ENCODE measurements at regions not wholly inside any gene's neighbourhood (a gene's known extent, or its start where the extent isn't known, plus 50 kb on each side); places are given as distances from the start of the nearest gene placed in this dataset.

DNA sequence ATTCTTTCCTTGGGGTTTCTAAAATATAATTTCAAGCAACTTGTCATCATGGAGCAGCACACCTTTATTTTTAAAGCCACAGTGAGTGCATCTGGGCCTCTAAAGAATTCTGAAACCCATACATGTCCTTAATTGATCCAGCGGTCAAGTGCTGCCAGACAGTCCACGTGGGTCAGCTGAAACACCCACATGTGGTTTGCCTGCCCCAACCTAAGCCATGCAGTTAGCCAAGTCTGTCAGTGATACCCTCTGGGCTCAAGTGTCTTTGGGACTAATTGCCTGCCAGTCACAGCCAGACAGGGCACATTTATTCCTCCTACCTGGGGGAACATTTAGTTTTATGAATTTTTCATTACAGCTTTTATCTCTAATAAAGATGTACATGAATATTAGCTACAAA lies 291.4 kb upstream of the SLC30A5 start:
- ChIA-PET CTCF (interaction anchor here (1.6 kb wide), 1 partner anchor 11 kb away, joined by 4 read pairs; no protein-coding TSS in a partner anchor), POLR2A (no interaction called here)
- no peaks in the 10 kb centered on the region for H3K27me3 ChIP-seq (ENCODE audit: control insufficient read depth, insufficient read depth, low read length)
- H3K4me3 ChIP-seq (ENCODE audit: low read depth, low read length), result no peak overlapping the region
- no peak for DNase-seq (ENCODE audit: low read depth)
- TF ChIP-seq, protein P1, sequence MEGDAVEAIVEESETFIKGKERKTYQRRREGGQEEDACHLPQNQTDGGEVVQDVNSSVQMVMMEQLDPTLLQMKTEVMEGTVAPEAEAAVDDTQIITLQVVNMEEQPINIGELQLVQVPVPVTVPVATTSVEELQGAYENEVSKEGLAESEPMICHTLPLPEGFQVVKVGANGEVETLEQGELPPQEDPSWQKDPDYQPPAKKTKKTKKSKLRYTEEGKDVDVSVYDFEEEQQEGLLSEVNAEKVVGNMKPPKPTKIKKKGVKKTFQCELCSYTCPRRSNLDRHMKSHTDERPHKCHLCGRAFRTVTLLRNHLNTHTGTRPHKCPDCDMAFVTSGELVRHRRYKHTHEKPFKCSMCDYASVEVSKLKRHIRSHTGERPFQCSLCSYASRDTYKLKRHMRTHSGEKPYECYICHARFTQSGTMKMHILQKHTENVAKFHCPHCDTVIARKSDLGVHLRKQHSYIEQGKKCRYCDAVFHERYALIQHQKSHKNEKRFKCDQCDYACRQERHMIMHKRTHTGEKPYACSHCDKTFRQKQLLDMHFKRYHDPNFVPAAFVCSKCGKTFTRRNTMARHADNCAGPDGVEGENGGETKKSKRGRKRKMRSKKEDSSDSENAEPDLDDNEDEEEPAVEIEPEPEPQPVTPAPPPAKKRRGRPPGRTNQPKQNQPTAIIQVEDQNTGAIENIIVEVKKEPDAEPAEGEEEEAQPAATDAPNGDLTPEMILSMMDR (IDR thresholded peaks at IDR 0.05; ENCODE audit: insufficient read depth, low read depth, low read length), result no peak
- no peaks in the 10 kb centered on the region for H3K36me3 ChIP-seq (ENCODE audit: control insufficient read depth, insufficient read depth, low read length)

DNA sequence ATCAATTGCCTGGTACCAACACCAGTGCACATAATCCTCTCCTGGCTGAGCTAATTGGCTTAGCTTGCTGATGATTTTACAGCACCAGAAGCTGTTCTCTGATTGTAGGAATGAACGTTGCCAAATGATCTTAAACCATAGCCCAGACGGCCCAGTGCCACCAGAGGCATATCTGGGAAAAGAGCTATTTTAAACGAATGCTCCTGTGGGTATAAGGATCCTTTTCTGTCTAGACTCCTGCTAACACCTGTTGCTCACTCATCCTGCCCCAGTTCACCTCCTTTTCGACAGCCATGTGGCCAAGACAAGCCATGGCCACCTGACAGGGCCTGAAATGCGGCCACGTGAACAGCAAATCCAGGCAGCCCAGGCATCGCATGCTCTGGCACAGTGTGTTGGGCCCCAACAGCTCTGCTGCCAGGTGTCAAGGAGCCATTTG lies 289.9 kb upstream of the SLC30A5 start:
- no peak overlapping the region for H3K4me3 ChIP-seq (ENCODE audit: low read depth, low read length)
- TF ChIP-seq, protein P1 (IDR thresholded peaks at IDR 0.05; ENCODE audit: insufficient read depth, low read depth, low read length), result no peak
- POLR2A ChIA-PET, result no interaction called here

DNA sequence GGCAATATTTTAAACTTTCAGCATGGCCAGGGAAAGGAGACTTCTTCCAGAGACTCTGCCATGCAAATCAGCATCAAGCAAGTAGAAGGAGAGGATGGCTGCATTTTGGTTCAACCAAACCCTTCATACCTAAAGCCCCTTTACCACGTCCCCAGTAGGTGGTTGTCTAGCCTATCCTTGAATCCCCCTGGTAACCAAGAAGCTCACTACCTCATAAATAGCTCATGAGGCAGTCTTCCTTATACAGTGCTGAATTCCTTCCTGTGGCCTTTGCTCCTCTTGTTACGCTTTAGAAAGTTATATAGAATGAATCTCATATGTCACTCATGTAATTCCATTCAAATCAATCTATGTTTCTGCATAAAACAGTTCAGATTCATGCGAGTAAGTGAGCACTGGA lies 289.5 kb upstream of the SLC30A5 start:
- TF ChIP-seq, protein P1 (IDR thresholded peaks at IDR 0.05; ENCODE audit: insufficient read depth, low read depth, low read length), result no peak
- CTCF ChIA-PET, result interaction anchor here (1.2 kb wide), 1 partner anchor 40 kb away, joined by 4 read pairs; no protein-coding TSS in a partner anchor
- H3K4me3 ChIP-seq (ENCODE audit: low read depth, low read length), result no peak overlapping the region
- no peak for DNase-seq (ENCODE audit: low read depth)
- H3K27me3 ChIP-seq (ENCODE audit: control insufficient read depth, insufficient read depth, low read length), result no peaks in the 10 kb centered on the region
- POLR2A ChIA-PET, result no interaction called here
- H3K36me3 ChIP-seq (ENCODE audit: control insufficient read depth, insufficient read depth, low read length), result no peaks in the 10 kb centered on the region

More for the DNA sequence above, 289.9 kb upstream of the SLC30A5 start:
- CTCF ChIA-PET, result interaction anchor here (1.2 kb wide), 1 partner anchor 40 kb away, joined by 4 read pairs; no protein-coding TSS in a partner anchor
- no peak for DNase-seq (ENCODE audit: low read depth)
- no peaks in the 10 kb centered on the region for H3K27me3 ChIP-seq (ENCODE audit: control insufficient read depth, insufficient read depth, low read length)
- H3K36me3 ChIP-seq (ENCODE audit: control insufficient read depth, insufficient read depth, low read length), result no peaks in the 10 kb centered on the region

DNA sequence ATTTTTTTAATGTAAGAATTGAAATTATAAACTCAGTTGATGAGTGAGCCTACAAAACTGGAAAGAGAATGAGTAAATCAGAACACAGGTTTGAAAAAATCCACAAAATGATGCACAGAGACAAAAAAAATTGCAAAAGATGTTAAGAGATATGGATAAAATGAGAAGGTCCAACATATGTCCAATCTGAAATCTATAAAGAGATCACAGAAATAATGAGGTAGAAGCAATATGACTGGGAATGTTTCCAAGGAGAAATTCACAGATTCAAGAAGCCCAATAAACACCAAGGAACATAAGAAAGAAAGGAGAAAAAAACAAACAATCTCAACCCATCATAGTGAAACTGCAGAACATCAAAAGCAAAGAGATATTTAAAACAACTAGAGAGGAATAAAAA lies 288.4 kb upstream of the SLC30A5 start:
- no peaks in the 10 kb centered on the region for H3K27me3 ChIP-seq (ENCODE audit: control insufficient read depth, insufficient read depth, low read length)
- no peaks in the 10 kb centered on the region for H3K36me3 ChIP-seq (ENCODE audit: control insufficient read depth, insufficient read depth, low read length)
- DNase-seq (ENCODE audit: low read depth), result no peak
- no peak overlapping the region for H3K4me3 ChIP-seq (ENCODE audit: low read depth, low read length)
- ChIA-PET CTCF (no interaction called here), POLR2A (no interaction called here)
- TF ChIP-seq, protein P1 (IDR thresholded peaks at IDR 0.05; ENCODE audit: insufficient read depth, low read depth, low read length), result no peak

DNA sequence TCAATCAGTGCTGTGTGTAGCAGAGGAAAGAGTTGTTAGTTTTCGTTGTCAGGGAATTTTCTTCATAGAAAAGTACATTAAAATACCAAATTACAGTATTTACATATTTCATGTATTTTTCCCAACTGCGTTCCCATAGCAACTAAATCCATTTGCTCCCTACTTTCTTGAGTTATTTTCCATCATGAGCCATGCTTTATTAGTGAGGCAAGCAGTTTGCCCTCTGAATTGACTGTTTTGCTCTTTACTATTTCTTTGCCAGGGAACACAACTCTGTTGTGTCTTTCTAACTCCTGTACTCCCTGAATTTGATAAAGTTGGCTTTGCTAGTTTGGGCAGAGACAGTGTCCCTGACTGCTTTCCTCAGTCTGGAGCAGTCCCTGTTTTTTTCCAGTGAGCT lies 276.2 kb upstream of the SLC30A5 start:
- ChIA-PET POLR2A (no interaction called here), CTCF (no interaction called here)
- Histone ChIP-seq H3K27me3 (ENCODE audit: control insufficient read depth, insufficient read depth, low read length) (no peaks in the 10 kb centered on the region), H3K36me3 (ENCODE audit: control insufficient read depth, insufficient read depth, low read length) (no peaks in the 10 kb centered on the region), H3K4me3 (ENCODE audit: low read depth, low read length) (no peak overlapping the region)
- no peak for DNase-seq (ENCODE audit: low read depth)
- TF ChIP-seq, protein P1 (IDR thresholded peaks at IDR 0.05; ENCODE audit: insufficient read depth, low read depth, low read length), result no peak

Measured in BJ (cell line).